ENCODE measurements at regions not wholly inside any gene's neighbourhood (a gene's known extent, or its start where the extent isn't known, plus 50 kb on each side); places are given as distances from the start of the nearest gene placed in this dataset.
"Not testable (repeated sequence)": the region's sequence is repeated elsewhere in the genome, so short reads cannot be mapped to it uniquely, and the experiment has no call there.

DNA sequence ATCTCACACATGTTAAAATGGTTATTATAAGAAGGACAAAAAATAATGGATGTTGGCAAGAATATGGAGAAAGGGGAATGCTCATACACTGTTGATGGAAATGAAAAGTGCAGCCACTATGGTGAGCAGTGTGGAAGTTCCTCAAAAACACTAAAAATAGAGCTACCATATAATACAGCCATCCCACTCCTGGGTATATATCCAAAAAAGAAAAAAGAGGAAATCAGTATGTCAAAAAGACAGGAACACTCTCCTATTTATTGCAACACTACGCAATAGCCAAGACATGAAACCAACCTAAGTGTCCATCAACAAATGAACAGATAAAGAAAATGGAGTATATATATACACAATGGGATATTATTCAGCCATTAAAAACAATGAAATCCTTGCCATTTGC is 642.6 kb downstream of the RNF144A start:
- Histone ChIP-seq H3K36me3 (no peaks in the 10 kb centered on the region), H3K9me3 (no peaks in the 10 kb centered on the region), H3K27ac (no peak overlapping the region), H3K27me3 (no peaks in the 10 kb centered on the region), H3K4me3 (no peak overlapping the region), H3K4me1 (no peaks in the 10 kb centered on the region)
- intact Hi-C loops (cut with DNase I), result no loop called here
- no peak for TF ChIP-seq POLR2A (IDR thresholded peaks at IDR 0.05)
- TF ChIP-seq, protein P1, sequence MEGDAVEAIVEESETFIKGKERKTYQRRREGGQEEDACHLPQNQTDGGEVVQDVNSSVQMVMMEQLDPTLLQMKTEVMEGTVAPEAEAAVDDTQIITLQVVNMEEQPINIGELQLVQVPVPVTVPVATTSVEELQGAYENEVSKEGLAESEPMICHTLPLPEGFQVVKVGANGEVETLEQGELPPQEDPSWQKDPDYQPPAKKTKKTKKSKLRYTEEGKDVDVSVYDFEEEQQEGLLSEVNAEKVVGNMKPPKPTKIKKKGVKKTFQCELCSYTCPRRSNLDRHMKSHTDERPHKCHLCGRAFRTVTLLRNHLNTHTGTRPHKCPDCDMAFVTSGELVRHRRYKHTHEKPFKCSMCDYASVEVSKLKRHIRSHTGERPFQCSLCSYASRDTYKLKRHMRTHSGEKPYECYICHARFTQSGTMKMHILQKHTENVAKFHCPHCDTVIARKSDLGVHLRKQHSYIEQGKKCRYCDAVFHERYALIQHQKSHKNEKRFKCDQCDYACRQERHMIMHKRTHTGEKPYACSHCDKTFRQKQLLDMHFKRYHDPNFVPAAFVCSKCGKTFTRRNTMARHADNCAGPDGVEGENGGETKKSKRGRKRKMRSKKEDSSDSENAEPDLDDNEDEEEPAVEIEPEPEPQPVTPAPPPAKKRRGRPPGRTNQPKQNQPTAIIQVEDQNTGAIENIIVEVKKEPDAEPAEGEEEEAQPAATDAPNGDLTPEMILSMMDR (IDR thresholded peaks at IDR 0.05), result no peak
- 80 to 88% methylated on average over 1 of the region's 1 CpG for WGBS, 2 donors
- DNase-seq, result no peak

DNA sequence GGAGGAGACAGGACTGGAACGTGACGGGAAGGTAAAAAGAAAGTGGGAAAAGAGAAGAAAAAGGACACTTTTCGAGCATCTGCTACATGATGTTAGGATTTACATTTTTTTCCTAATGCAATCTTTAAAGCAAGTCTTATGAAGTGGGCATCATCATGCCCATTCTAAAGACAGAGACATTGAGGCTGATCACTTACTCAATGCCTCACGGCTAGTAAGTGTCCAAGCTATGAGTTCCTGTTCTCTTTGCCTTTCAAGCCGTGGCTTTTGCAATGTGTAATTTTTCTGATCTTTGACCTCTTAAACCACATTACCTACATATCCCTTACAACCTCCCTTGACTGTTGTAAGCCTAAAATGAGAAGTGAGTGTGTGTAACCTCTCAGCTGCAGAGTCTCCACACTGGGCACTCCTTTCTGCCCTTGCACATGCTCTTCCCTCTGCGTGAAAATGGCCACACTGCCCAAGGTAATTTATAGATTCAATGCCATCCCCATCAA is 649.2 kb downstream of the RNF144A start:
- no peaks in the 10 kb centered on the region for H3K9me3 ChIP-seq
- WGBS, 2 donors, result 78 to 82% methylated on average over 6 of the region's 6 CpGs
- no peaks in the 10 kb centered on the region for H3K36me3 ChIP-seq
- intact Hi-C loops (cut with DNase I), result no loop called here
- TF ChIP-seq, protein P1 (IDR thresholded peaks at IDR 0.05), result no peak
- no peak for TF ChIP-seq POLR2A (IDR thresholded peaks at IDR 0.05)
- DNase-seq, result no peak
- H3K27ac ChIP-seq, result no peak overlapping the region
- H3K4me3 ChIP-seq, result no peak overlapping the region
- peaks cover 0 to 6% (median 0%) of the 10 kb centered on the region in 4 donors for H3K27me3 ChIP-seq
- H3K4me1 ChIP-seq, result no peaks in the 10 kb centered on the region

DNA sequence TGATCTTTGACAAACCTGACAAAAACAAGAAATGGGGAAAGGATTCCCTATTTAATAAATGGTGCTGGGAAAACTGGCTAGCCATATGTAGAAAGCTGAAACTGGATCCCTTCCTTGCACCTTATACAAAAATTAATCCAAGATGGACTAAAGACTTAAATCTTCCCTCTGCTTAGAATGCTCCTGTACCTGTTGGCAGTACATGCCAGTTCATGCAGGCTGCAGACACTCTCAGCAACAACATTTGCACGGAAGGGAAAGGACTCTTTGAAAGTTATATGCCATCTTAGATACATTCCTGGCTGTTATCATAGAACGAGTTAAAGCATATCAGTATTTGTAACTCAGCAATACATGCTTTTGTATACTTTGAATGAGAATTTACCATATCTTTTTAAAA is 649.9 kb downstream of the RNF144A start:
- WGBS, 2 donors, result 47 to 55% methylated on average over 2 of the region's 2 CpGs
- intact Hi-C loops (cut with DNase I); H3K27me3 ChIP-seq; H3K36me3 ChIP-seq; DNase-seq; H3K4me3 ChIP-seq; H3K9me3 ChIP-seq; H3K27ac ChIP-seq; H3K4me1 ChIP-seq: not testable (repeated sequence)

DNA sequence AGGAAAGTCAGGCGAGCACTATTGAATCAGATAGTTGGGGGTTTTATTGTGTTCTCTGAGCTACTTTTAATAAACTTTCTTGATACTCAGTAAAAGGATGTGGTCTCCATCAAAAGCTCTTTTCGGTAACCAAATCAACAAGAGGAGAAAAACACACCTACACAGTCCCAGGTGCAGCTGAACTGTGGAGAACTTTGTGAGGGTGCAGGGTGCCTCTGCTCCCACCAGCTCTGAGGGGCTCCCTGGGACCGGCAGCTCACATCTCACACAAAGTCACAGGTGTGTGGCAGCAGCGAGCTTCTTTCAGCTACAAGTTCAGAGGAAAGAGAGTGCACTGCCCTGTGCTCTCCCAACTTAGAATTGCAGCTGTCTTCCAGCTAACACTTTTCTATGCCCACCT is 650.4 kb downstream of the RNF144A start:
- Histone ChIP-seq H3K27ac (no peak overlapping the region), H3K4me3 (no peak overlapping the region), H3K4me1 (no peaks in the 10 kb centered on the region), H3K36me3 (no peaks in the 10 kb centered on the region), H3K9me3 (no peaks in the 10 kb centered on the region), H3K27me3 (peaks cover 0 to 6% (median 0%) of the 10 kb centered on the region in 4 donors)
- TF ChIP-seq POLR2A (IDR thresholded peaks at IDR 0.05), result no peak
- TF ChIP-seq, protein P1 (IDR thresholded peaks at IDR 0.05), result no peak
- no peak for DNase-seq
- intact Hi-C loops (cut with DNase I), result no loop called here
- WGBS, 2 donors, result 40 to 65% methylated on average over 4 of the region's 4 CpGs

DNA sequence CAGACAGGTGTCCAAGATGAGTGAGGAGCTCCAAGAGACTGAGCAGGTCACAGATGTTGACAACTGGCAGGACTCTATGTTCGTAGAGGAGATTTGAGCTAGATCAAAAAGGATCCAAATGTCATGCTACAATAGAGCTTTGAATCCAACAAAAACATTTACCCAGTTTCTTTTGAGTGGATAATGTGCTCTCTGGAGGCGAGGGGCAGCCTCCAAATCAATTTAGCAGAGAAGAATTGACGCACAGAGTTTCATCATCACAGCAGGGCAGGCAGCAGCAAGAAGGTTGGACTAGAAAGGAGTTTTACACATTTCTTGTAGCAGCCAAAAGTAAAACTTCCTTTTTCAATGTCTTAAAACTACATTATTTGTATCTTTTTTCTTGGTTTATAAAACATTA is 653.0 kb downstream of the RNF144A start:
- TF ChIP-seq, protein P1 (IDR thresholded peaks at IDR 0.05), result no peak
- no peak for TF ChIP-seq POLR2A (IDR thresholded peaks at IDR 0.05)
- Histone ChIP-seq H3K27ac (no peak overlapping the region), H3K36me3 (no peaks in the 10 kb centered on the region), H3K27me3 (peaks cover 0 to 11% (median 0%) of the 10 kb centered on the region in 4 donors), H3K4me3 (no peak overlapping the region), H3K4me1 (no peaks in the 10 kb centered on the region), H3K9me3 (no peaks in the 10 kb centered on the region)
- intact Hi-C loops (cut with DNase I), result no loop called here
- 44 to 51% methylated on average over 3 of the region's 3 CpGs for WGBS, 2 donors
- no peak for DNase-seq

DNA sequence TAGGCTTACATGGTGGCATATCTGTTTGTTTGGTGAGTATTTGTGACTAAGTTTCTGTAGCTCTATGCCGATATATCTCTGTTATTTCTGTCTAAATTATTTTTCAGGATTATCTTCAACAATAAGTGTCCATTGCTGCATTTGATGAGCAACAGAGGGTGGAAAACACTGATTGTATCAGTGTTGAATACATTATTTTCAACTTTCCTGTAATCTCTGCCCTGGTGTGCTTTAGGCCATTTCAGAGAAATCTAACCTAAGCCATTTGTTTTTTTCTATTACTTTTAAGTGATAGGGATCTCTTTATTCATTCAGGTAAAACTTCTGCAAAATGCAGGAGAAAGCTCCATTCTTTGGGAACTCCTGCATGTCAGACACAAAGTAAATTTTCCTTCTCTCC is 654.5 kb downstream of the RNF144A start:
- no peak for DNase-seq
- Histone ChIP-seq H3K36me3 (no peaks in the 10 kb centered on the region), H3K27ac (no peak overlapping the region), H3K27me3 (peaks cover 0 to 11% (median 0%) of the 10 kb centered on the region in 4 donors), H3K9me3 (no peaks in the 10 kb centered on the region), H3K4me1 (no peaks in the 10 kb centered on the region), H3K4me3 (no peak overlapping the region)
- WGBS, 2 donors, result 86 to 100% methylated on average over 1 of the region's 1 CpG
- TF ChIP-seq, protein P1 (IDR thresholded peaks at IDR 0.05), result no peak
- no peak for TF ChIP-seq POLR2A (IDR thresholded peaks at IDR 0.05)
- intact Hi-C loops (cut with DNase I), result no loop called here
